GM12878 (cell line): ENCODE measurements at regions not wholly inside any gene's neighbourhood (a gene's known extent, or its start where the extent isn't known, plus 50 kb on each side); places are given as distances from the start of the nearest gene placed in this dataset.
"Not testable (repeated sequence)": the region's sequence is repeated elsewhere in the genome, so short reads cannot be mapped to it uniquely, and the experiment has no call there.

Source experiments
- ATAC-seq: fragments of 200-7000 bp; cut with Tn5 transposase; 3 replicates; pipeline ENCODE4 v1.9.1; 2020; ENCODE audit warnings: mild to moderate bottlenecking, moderate library complexity
- BruUV-seq: library from RNA; stranded (reverse); fragments of 400-500 nt; replicated peaks from 2 replicates; lab custom pipeline; 2021; lab: Mats Ljungman, UMichigan
- CTCF ChIA-PET: fragments of 300-600 bp; sonication (Branson Sonifier 250); formaldehyde crosslinking; extraction: SDS; loops from one replicate; lab custom pipeline; 2021; ENCODE audit warnings: inconsistent platforms; lab: Yijun Ruan, JAX
- POLR2A ChIA-PET: fragments of 350-600 bp; formaldehyde crosslinking; extraction: SDS; loops from one replicate; lab custom pipeline; 2021; ENCODE audit warnings: inconsistent platforms; lab: Charles Lee
- RAD21 ChIA-PET: fragments of 300-600 bp; sonication (Branson Sonifier 250); formaldehyde crosslinking; loops from one replicate; lab custom pipeline; 2023; ENCODE audit warnings: antibody characterized with exemption; ENCODE audit not compliant: unreplicated experiment; lab: Charles Lee
- SMC1A ChIA-PET: fragments of 300-600 bp; sonication (Branson Sonifier 250); formaldehyde crosslinking; loops from one replicate; lab custom pipeline; 2023; ENCODE audit not compliant: unreplicated experiment, uncharacterized antibody; lab: Charles Lee
- DNase-seq: peaks from one replicate; pipeline ENCODE4 v3.0.0-alpha.2; 2011; ENCODE audit warnings: low read depth, low spot score
- FAIRE-seq: peaks from 3 replicates; lab custom pipeline; 2011; peaks lifted over from hg19 to GRCh38; lab: Jason Lieb, UNC
- H2AFZ ChIP-seq: 2 replicates; pipeline ENCODE4 v1.6.0; 2011; ENCODE audit warnings: low read depth, low read length, control low read depth; ENCODE audit not compliant: control insufficient read depth
- H3K27ac ChIP-seq: 2 replicates; pipeline ENCODE4 v1.5.1; 2011; ENCODE audit warnings: control low read depth; ENCODE audit not compliant: control insufficient read depth, insufficient read depth
- H3K27me3 ChIP-seq, 2 experiments: replicated peaks in 1 of 2; 2 replicates each; pipeline versions ENCODE4 v1.6.0 to v1.6.1; 2011; ENCODE audit warnings: low read length in 1 of 2; ENCODE audit not compliant: control insufficient read depth in 2 of 2, insufficient read depth in 2 of 2
- H3K36me3 ChIP-seq, 2 experiments: 2 replicates each; pipeline ENCODE4 v1.5.1; 2011; ENCODE audit warnings: low read length in 1 of 2; ENCODE audit not compliant: control insufficient read depth in 2 of 2, insufficient read depth in 2 of 2
- H3K4me1 ChIP-seq: 2 replicates; pipeline ENCODE4 v1.6.1; 2011; ENCODE audit warnings: mild to moderate bottlenecking, low read length, moderate library complexity, mixed read lengths; ENCODE audit not compliant: control insufficient read depth, insufficient read depth
- H3K4me2 ChIP-seq: 2 replicates; pipeline ENCODE4 v1.6.0; 2011; ENCODE audit warnings: control low read depth; ENCODE audit not compliant: control insufficient read depth, insufficient read depth
- H3K4me3 ChIP-seq: fragments of 200-600 bp; sonication (generic); 2 replicates; pipeline ENCODE4 v1.5.1; 2016
- H3K79me2 ChIP-seq: 2 replicates; pipeline ENCODE4 v1.6.0; 2011; ENCODE audit warnings: low read length; ENCODE audit not compliant: control insufficient read depth, insufficient read depth
- H3K9ac ChIP-seq: 2 replicates; pipeline ENCODE4 v1.8.0; 2011; ENCODE audit warnings: low read length, control low read depth, mixed read lengths; ENCODE audit not compliant: control insufficient read depth, insufficient read depth
- H3K9me3 ChIP-seq: replicated peaks from 3 replicates; pipeline ENCODE4 v1.5.1; 2011; ENCODE audit warnings: mild to moderate bottlenecking, low read length; ENCODE audit not compliant: control insufficient read depth, insufficient read depth
- H4K20me1 ChIP-seq: 2 replicates; pipeline ENCODE4 v1.6.0; 2011; ENCODE audit not compliant: control insufficient read depth, insufficient read depth
- WGBS: methylation state at CpG from one replicate; pipeline ENCODE4 v1.1.6; 2016; ENCODE audit warnings: low lambda C conversion rate; ENCODE audit not compliant: insufficient replicate concordance, insufficient coverage; ENCODE audit errors: missing lambda C conversion rate; 5-methylcytosine and 5-hydroxymethylcytosine counted together
- in situ Hi-C: fragments of 300-500 bp; cut with MboI; formaldehyde crosslinking; loops from 9 replicates; pipeline ENCODE4 v1.14.3; 2018; ENCODE audit warnings: mixed read lengths
- intact Hi-C: fragments of 100-400 bp; cut with micrococcal nuclease; formaldehyde crosslinking; loops from one replicate; pipeline ENCODE4 v1.14.2; 2022; ENCODE audit not compliant: unreplicated experiment

- H3K9ac ChIP-seq, H3K4me1 ChIP-seq, H4K20me1 ChIP-seq, CTCF ChIA-PET, H3K9me3 ChIP-seq, FAIRE-seq, intact Hi-C loops, H3K27ac ChIP-seq, BruUV-seq, H2AFZ ChIP-seq, H3K79me2 ChIP-seq, H3K27me3 ChIP-seq, POLR2A ChIA-PET, DNase-seq, H3K4me3 ChIP-seq, H3K36me3 ChIP-seq, in situ Hi-C loops, RAD21 ChIA-PET, ATAC-seq, H3K4me2 ChIP-seq, SMC1A ChIA-PET: not testable (repeated sequence)
- WGBS: 65% methylated on average over 31 of the region's 33 CpGs
These were observed 722.0 kb downstream of the KLHL13 start for GRCh38 chrX:117394506-117395070.

DNA sequence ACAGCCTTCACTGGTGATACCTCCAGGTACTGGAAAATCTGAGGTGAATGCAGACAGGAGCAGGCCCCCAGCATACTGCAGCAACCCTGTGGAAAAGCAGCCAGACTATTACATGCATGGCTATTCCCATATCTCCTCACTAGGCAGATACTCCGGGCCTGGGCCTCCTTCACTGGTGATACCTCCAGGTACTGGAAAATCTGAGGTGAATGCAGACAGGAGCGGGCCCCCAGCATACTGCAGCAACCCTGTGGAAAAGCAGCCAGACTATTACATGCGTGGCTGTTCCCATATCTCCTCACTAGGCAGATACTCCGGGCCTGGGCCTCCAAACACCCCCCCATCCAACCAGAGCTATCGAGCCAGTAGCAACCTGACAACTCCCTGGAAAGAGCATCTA, 724.2 kb downstream of the KLHL13 start:
- H3K36me3 ChIP-seq, H3K79me2 ChIP-seq, H3K27ac ChIP-seq, intact Hi-C loops, in situ Hi-C loops, BruUV-seq, H3K9me3 ChIP-seq, H3K27me3 ChIP-seq, H3K4me2 ChIP-seq, FAIRE-seq, RAD21 ChIA-PET, H3K4me1 ChIP-seq, H3K4me3 ChIP-seq, CTCF ChIA-PET, H4K20me1 ChIP-seq, DNase-seq, ATAC-seq, SMC1A ChIA-PET, H3K9ac ChIP-seq, H2AFZ ChIP-seq, POLR2A ChIA-PET: not testable (repeated sequence)
- 3% methylated on average over 5 of the region's 5 CpGs for WGBS
